ENCODE measurements at regions not wholly inside any gene's neighbourhood (a gene's known extent, or its start where the extent isn't known, plus 50 kb on each side); places are given as distances from the start of the nearest gene placed in this dataset.

DNA sequence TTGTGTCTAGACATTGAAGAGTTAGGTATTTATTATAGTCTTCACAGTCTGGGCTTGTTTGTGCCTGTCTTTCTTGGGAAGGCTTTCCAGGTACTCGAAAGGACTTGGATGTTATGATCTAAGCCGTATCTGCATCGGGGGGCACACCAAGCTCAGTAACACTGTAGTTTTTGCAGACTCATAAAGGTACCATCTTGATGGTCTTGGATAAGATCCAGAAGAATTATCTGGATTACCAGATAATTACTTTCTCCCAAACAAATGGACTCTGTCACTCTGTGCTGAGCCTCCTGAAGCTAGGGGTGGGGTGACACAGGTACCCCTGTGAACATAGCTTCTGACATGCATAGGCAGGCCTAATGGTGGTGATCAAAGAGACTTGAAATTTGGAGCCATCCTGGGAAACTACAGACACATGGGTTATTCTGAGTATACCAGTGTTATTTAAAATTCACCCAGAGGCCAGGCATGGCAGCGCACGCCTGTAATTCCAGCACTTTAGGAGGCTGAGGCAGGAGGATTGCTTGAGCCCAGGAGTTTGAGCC, 238.6 kb upstream of the TPM1 start:
- H3K4me1 Mint-ChIP-seq (ENCODE audit: low read depth, unreplicated experiment) = peaks cover 7% of the 10 kb centered on the region
- no peak overlapping the region for H3K4me3 Mint-ChIP-seq (ENCODE audit: unreplicated experiment)
- no peak for DNase-seq
- no peaks in the 10 kb centered on the region for H3K9me3 Mint-ChIP-seq (ENCODE audit: unreplicated experiment)
- TF ChIP-seq, protein P1, sequence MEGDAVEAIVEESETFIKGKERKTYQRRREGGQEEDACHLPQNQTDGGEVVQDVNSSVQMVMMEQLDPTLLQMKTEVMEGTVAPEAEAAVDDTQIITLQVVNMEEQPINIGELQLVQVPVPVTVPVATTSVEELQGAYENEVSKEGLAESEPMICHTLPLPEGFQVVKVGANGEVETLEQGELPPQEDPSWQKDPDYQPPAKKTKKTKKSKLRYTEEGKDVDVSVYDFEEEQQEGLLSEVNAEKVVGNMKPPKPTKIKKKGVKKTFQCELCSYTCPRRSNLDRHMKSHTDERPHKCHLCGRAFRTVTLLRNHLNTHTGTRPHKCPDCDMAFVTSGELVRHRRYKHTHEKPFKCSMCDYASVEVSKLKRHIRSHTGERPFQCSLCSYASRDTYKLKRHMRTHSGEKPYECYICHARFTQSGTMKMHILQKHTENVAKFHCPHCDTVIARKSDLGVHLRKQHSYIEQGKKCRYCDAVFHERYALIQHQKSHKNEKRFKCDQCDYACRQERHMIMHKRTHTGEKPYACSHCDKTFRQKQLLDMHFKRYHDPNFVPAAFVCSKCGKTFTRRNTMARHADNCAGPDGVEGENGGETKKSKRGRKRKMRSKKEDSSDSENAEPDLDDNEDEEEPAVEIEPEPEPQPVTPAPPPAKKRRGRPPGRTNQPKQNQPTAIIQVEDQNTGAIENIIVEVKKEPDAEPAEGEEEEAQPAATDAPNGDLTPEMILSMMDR (IDR thresholded peaks at IDR 0.05; ENCODE audit: partially characterized antibody, unreplicated experiment) = no peak
- no peak overlapping the region for H3K27ac Mint-ChIP-seq (ENCODE audit: unreplicated experiment)
- H3K27me3 Mint-ChIP-seq (ENCODE audit: unreplicated experiment) = peaks cover 4% of the 10 kb centered on the region
- no peaks in the 10 kb centered on the region for H3K36me3 Mint-ChIP-seq (ENCODE audit: unreplicated experiment)

DNA sequence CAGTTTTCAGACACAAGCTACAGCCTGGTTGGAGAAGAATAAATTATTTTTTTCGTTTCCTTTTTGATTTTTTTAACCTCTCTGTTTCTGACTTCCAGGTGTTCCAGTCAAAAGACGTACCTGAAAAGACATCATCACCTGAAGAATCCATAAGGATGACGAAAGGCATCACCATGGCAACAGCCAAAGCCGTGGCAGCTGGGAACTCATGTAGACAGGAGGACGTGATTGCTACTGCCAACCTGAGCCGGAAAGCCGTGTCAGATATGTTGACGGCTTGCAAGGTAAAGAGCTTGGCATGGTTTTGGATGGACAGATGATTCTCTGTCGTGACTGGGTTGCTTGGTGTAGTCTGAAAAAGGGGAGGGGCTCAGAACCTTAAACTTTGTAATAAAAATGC, 237.0 kb upstream of the TPM1 start:
- Mint-ChIP-seq H3K4me1 (ENCODE audit: low read depth, unreplicated experiment) (peaks cover 12% of the 10 kb centered on the region), H3K27me3 (ENCODE audit: unreplicated experiment) (peaks cover 4% of the 10 kb centered on the region), H3K4me3 (ENCODE audit: unreplicated experiment) (no peak overlapping the region), H3K36me3 (ENCODE audit: unreplicated experiment) (no peaks in the 10 kb centered on the region), H3K9me3 (ENCODE audit: unreplicated experiment) (no peaks in the 10 kb centered on the region), H3K27ac (ENCODE audit: unreplicated experiment) (no peak overlapping the region)
- TF ChIP-seq, protein P1 (IDR thresholded peaks at IDR 0.05; ENCODE audit: partially characterized antibody, unreplicated experiment) = no peak
- DNase-seq = no peak

GRCh38 chr15:62807539-62808130, 234.9 kb upstream of the TPM1 start:
- TF ChIP-seq, protein P1 (IDR thresholded peaks at IDR 0.05; ENCODE audit: partially characterized antibody, unreplicated experiment) = no peak
- Mint-ChIP-seq H3K27ac (ENCODE audit: unreplicated experiment) (no peak overlapping the region), H3K4me3 (ENCODE audit: unreplicated experiment) (no peak overlapping the region)

GRCh38 chr15:62809115-62809967, 233.2 kb upstream of the TPM1 start:
- no peak overlapping the region for H3K27ac Mint-ChIP-seq (ENCODE audit: unreplicated experiment)
- TF ChIP-seq, protein P1 (IDR thresholded peaks at IDR 0.05; ENCODE audit: partially characterized antibody, unreplicated experiment) = no peak
- H3K4me3 Mint-ChIP-seq (ENCODE audit: unreplicated experiment) = no peak overlapping the region
- H3K4me1 Mint-ChIP-seq (ENCODE audit: low read depth, unreplicated experiment) = peaks cover 12% of the 10 kb centered on the region
- no peaks in the 10 kb centered on the region for H3K36me3 Mint-ChIP-seq (ENCODE audit: unreplicated experiment)
- H3K27me3 Mint-ChIP-seq (ENCODE audit: unreplicated experiment) = peaks cover 2% of the 10 kb centered on the region
- no peaks in the 10 kb centered on the region for H3K9me3 Mint-ChIP-seq (ENCODE audit: unreplicated experiment)
- no peak for DNase-seq

More at GRCh38 chr15:62807539-62808130, 234.9 kb upstream of the TPM1 start:
- H3K27me3 Mint-ChIP-seq (ENCODE audit: unreplicated experiment) = peaks cover 2% of the 10 kb centered on the region
- no peaks in the 10 kb centered on the region for H3K9me3 Mint-ChIP-seq (ENCODE audit: unreplicated experiment)
- no peak for DNase-seq
- H3K36me3 Mint-ChIP-seq (ENCODE audit: unreplicated experiment) = no peaks in the 10 kb centered on the region
- H3K4me1 Mint-ChIP-seq (ENCODE audit: low read depth, unreplicated experiment) = peaks cover 12% of the 10 kb centered on the region

DNA sequence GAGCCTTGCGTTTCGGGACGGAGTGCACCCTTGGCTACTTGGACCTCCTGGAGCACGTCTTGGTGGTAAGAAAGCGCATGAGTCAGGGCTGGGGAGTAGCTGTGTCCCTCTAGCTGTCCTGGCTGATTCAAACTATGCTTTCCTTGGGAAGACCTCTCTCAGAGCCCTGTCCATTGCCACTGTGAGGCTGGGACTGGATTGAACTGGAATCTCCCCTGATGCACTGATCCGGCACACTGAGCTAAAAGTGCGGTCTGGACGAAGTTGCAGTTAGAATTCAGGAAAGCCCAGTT, 232.6 kb upstream of the TPM1 start:
- Mint-ChIP-seq H3K36me3 (ENCODE audit: unreplicated experiment) (no peaks in the 10 kb centered on the region), H3K27me3 (ENCODE audit: unreplicated experiment) (peaks cover 2% of the 10 kb centered on the region), H3K4me1 (ENCODE audit: low read depth, unreplicated experiment) (peaks cover 12% of the 10 kb centered on the region), H3K27ac (ENCODE audit: unreplicated experiment) (no peak overlapping the region), H3K4me3 (ENCODE audit: unreplicated experiment) (no peak overlapping the region), H3K9me3 (ENCODE audit: unreplicated experiment) (no peaks in the 10 kb centered on the region)
- TF ChIP-seq, protein P1 (IDR thresholded peaks at IDR 0.05; ENCODE audit: partially characterized antibody, unreplicated experiment) = no peak
- DNase-seq = no peak

Measured in glutamatergic neuron (in vitro differentiated cells).